ENCODE measurements at regions not wholly inside any gene's neighbourhood (a gene's known extent, or its start where the extent isn't known, plus 50 kb on each side); places are given as distances from the start of the nearest gene placed in this dataset.
"Not testable (repeated sequence)": the region's sequence is repeated elsewhere in the genome, so short reads cannot be mapped to it uniquely, and the experiment has no call there.

- no peaks in the 10 kb centered on the region for H3K4me1 Mint-ChIP-seq (ENCODE audit: low read depth)
- H3K4me3 Mint-ChIP-seq, result no peak overlapping the region
- H3K27ac Mint-ChIP-seq, result no peak overlapping the region
These were observed 317.5 kb upstream of the CDH18 start for GRCh38 chr5:20305463-20305862.

GRCh38 chr5:20304570-20304969 is 316.6 kb upstream of the CDH18 start:
- peaks cover 44% of the 10 kb centered on the region for H3K9me3 Mint-ChIP-seq
- H3K27me3 Mint-ChIP-seq (ENCODE audit: low read depth); H3K36me3 Mint-ChIP-seq (ENCODE audit: low read depth); DNase-seq (ENCODE audit: low spot score); H3K4me1 Mint-ChIP-seq (ENCODE audit: low read depth); H3K4me3 Mint-ChIP-seq; H3K27ac Mint-ChIP-seq: not testable (repeated sequence)

More at GRCh38 chr5:20305463-20305862, 317.5 kb upstream of the CDH18 start:
- no peak for DNase-seq (ENCODE audit: low spot score)
- Mint-ChIP-seq H3K9me3 (peaks cover 42% of the 10 kb centered on the region), H3K27me3 (ENCODE audit: low read depth) (no peaks in the 10 kb centered on the region), H3K36me3 (ENCODE audit: low read depth) (no peaks in the 10 kb centered on the region)

DNA sequence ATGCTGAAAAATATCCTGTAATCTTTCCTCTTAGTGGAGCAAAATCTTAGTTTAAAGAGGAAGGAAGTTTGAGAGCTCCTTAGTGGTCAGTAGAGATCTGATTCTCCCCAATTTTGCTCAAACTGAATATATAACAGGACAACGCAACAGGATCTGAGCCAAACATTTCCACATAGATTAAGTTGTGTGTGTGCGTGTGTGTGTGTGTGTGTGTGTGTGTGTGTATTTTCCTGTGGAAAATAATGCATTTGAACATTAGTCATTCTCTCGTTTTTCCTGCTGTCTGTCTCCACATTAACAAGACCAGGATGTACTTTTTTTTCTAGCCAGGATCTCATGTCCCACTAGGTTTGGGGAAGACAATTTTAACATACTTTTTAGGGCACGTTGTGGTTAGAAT is 312.1 kb upstream of the CDH18 start:
- Mint-ChIP-seq H3K36me3 (ENCODE audit: low read depth) (no peaks in the 10 kb centered on the region), H3K4me1 (ENCODE audit: low read depth) (no peaks in the 10 kb centered on the region), H3K9me3 (peaks cover 49% of the 10 kb centered on the region), H3K4me3 (no peak overlapping the region), H3K27ac (no peak overlapping the region), H3K27me3 (ENCODE audit: low read depth) (no peaks in the 10 kb centered on the region)
- DNase-seq (ENCODE audit: low spot score), result no peak

DNA sequence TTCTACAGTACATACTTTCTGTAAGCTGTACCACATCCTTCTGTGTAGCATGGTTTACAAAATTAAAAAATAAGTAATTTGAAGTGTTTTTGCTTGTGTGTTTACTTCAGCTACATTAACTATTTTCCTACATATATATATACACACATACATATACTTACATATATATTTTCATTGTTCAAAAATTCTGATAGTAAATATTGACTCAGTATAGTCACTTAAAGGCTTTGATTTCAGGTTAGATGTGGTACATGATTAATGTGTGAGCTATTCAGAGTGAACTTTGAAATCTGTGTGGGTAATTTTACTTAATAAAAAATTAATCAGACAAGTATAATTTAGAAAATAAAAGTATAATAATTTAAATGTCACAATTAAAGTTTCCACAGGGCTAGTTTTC is 306.7 kb upstream of the CDH18 start:
- Mint-ChIP-seq H3K9me3 (peaks cover 32% of the 10 kb centered on the region), H3K27me3 (ENCODE audit: low read depth) (no peaks in the 10 kb centered on the region)

DNA sequence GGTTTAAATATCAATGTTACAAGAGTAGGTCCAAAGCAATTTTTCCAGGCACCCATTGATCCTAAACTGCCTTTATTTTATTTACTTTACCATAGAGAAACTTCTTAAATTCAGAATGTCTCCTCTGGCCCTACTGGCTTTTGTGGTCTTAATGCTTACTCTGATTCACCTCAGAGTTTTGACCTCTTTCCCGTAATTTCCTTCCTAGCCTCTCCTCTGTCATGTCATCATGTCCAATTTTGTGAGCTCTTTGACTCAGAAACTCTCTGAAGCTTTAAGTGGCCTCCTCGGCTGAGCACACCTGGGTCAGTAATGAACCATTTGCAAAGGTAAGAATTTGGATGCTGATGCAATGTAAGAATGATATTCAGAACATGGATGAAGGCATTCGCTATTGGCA is 303.8 kb upstream of the CDH18 start:
- H3K4me1 Mint-ChIP-seq (ENCODE audit: low read depth), result no peaks in the 10 kb centered on the region
- DNase-seq (ENCODE audit: low spot score), result no peak
- H3K27ac Mint-ChIP-seq, result no peak overlapping the region
- no peaks in the 10 kb centered on the region for H3K36me3 Mint-ChIP-seq (ENCODE audit: low read depth)
- peaks cover 20% of the 10 kb centered on the region for H3K9me3 Mint-ChIP-seq
- no peak overlapping the region for H3K4me3 Mint-ChIP-seq
- no peaks in the 10 kb centered on the region for H3K27me3 Mint-ChIP-seq (ENCODE audit: low read depth)

More for the DNA sequence above, 306.7 kb upstream of the CDH18 start:
- no peaks in the 10 kb centered on the region for H3K4me1 Mint-ChIP-seq (ENCODE audit: low read depth)
- H3K27ac Mint-ChIP-seq, result no peak overlapping the region
- no peak for DNase-seq (ENCODE audit: low spot score)
- H3K36me3 Mint-ChIP-seq (ENCODE audit: low read depth), result no peaks in the 10 kb centered on the region
- H3K4me3 Mint-ChIP-seq, result no peak overlapping the region

GRCh38 chr5:20287640-20288039 is 299.6 kb upstream of the CDH18 start:
- no peaks in the 10 kb centered on the region for H3K36me3 Mint-ChIP-seq (ENCODE audit: low read depth)
- H3K4me3 Mint-ChIP-seq, result no peak overlapping the region
- no peak for DNase-seq (ENCODE audit: low spot score)
- no peak overlapping the region for H3K27ac Mint-ChIP-seq
- peaks cover 24% of the 10 kb centered on the region for H3K9me3 Mint-ChIP-seq
- H3K4me1 Mint-ChIP-seq (ENCODE audit: low read depth), result no peaks in the 10 kb centered on the region
- no peaks in the 10 kb centered on the region for H3K27me3 Mint-ChIP-seq (ENCODE audit: low read depth)

DNA sequence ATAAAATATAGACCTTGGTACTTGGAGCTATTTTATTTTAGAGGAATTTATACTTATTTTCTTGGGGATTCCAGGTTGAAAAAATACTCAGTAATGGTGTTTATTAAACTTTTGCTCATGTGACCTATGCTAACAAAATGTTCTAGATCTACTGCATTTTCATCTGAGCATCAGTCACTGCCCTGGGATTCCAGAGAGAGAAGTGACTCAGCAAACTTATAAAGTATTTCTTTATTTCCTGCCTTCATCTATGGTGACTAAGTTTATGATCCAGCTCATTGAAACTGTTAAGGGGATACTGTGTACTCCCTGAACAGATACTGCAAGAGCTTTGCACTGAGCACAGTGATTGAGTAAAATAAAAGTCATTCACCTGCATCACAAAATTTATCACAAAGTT is 298.5 kb upstream of the CDH18 start:
- Mint-ChIP-seq H3K4me3 (no peak overlapping the region), H3K27me3 (ENCODE audit: low read depth) (no peaks in the 10 kb centered on the region), H3K9me3 (peaks cover 25% of the 10 kb centered on the region), H3K4me1 (ENCODE audit: low read depth) (no peaks in the 10 kb centered on the region), H3K36me3 (ENCODE audit: low read depth) (no peaks in the 10 kb centered on the region), H3K27ac (no peak overlapping the region)
- DNase-seq (ENCODE audit: low spot score), result no peak

DNA sequence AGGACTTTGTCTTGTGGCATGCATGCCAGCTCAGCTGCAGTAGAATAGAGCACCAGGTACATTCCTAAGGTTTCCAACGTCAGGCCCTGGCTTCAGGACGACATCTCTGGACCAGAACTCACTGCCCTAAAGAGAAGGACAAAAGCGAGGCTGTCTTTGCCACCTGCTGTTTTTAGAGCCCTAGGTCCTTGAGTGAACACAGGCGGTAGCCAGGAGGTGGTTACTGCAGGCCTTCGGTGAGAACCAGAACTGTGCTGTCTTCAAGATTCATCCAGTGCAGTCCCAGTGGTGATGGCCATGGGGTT is 288.9 kb upstream of the CDH18 start:
- H3K4me1 Mint-ChIP-seq (ENCODE audit: low read depth), result no peaks in the 10 kb centered on the region
- H3K4me3 Mint-ChIP-seq, result no peak overlapping the region
- H3K27me3 Mint-ChIP-seq (ENCODE audit: low read depth), result no peaks in the 10 kb centered on the region
- no peak for DNase-seq (ENCODE audit: low spot score)
- no peak overlapping the region for H3K27ac Mint-ChIP-seq
- H3K36me3 Mint-ChIP-seq (ENCODE audit: low read depth), result no peaks in the 10 kb centered on the region
- peaks cover 32% of the 10 kb centered on the region for H3K9me3 Mint-ChIP-seq

DNA sequence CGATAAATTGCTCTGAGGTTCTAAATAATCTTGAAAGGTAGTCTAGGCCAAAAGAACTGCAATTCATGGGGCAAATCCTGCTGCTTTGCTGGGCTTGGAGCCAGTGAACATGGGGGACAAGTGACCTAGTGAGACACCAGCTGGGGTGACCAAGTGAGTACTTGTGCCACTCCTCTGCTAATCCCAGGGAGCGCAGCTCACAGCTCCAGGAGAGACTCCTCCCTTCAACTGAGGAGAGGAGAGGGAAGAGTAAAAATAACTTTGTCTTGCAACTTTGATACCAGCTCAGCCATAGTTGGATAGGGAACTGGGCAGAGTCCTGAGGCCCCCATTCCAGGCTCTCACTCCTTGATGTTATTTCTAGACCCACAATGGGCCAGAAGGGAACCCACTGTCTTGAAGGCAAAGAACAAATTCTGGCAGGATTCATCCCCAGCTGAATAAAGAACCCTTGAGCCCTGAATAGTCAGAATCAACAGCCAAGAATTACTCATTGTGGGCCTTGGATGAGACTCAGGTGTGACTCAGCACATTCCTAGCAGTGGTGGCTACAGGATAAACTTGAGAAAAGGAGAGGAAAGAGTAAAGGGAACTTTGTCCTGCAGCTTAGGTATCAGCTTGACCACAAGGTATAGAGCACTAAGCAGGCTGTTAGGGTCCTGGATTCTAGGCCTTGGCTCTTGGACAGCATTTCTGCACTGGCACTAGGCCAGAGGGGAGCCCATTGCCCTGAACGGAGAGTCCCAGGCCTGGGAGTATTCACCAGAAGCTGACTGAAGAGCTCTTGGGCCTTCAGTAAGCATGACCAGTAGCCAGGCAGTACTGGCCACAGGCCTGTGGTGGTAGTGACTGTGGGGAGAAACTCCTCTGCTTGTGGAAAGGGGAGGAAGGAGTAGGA is 288.3 kb upstream of the CDH18 start:
- Mint-ChIP-seq H3K27me3 (ENCODE audit: low read depth) (no peaks in the 10 kb centered on the region), H3K4me1 (ENCODE audit: low read depth) (no peaks in the 10 kb centered on the region), H3K4me3 (no peak overlapping the region), H3K36me3 (ENCODE audit: low read depth) (no peaks in the 10 kb centered on the region), H3K27ac (no peak overlapping the region), H3K9me3 (peaks cover 38% of the 10 kb centered on the region)
- DNase-seq (ENCODE audit: low spot score), result no peak

DNA sequence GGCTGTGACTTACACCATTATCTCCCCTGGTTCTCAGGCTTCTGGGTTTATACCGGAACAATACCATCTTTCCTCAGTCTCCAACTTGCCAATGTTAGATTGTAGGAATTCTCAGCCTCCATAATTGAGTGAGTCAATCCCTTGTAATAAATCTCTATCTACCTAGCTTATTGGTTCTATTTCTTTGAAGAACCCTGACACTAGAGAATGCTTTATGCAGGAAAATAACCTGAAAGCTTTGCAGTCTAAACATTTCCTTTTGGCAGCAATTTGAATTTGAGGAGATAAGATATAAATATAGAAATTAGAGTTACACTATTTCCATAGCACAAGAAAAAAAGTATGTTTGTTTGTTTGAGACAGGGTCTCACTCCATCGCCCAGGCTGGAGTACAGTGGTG is 278.1 kb upstream of the CDH18 start:
- Mint-ChIP-seq H3K4me1 (ENCODE audit: low read depth) (no peaks in the 10 kb centered on the region), H3K4me3 (no peak overlapping the region), H3K27me3 (ENCODE audit: low read depth) (no peaks in the 10 kb centered on the region), H3K9me3 (peaks cover 45% of the 10 kb centered on the region), H3K36me3 (ENCODE audit: low read depth) (no peaks in the 10 kb centered on the region), H3K27ac (no peak overlapping the region)
- no peak for DNase-seq (ENCODE audit: low spot score)

GRCh38 chr5:20262896-20263295 is 274.9 kb upstream of the CDH18 start:
- no peak overlapping the region for H3K27ac Mint-ChIP-seq

GRCh38 chr5:20254748-20255147 is 266.7 kb upstream of the CDH18 start:
- Mint-ChIP-seq H3K9me3 (peaks cover 42% of the 10 kb centered on the region), H3K27ac (no peak overlapping the region), H3K4me1 (ENCODE audit: low read depth) (no peaks in the 10 kb centered on the region), H3K27me3 (ENCODE audit: low read depth) (no peaks in the 10 kb centered on the region), H3K4me3 (no peak overlapping the region), H3K36me3 (ENCODE audit: low read depth) (no peaks in the 10 kb centered on the region)
- no peak for DNase-seq (ENCODE audit: low spot score)

More at GRCh38 chr5:20262896-20263295, 274.9 kb upstream of the CDH18 start:
- no peak overlapping the region for H3K4me3 Mint-ChIP-seq
- no peak for DNase-seq (ENCODE audit: low spot score)
- peaks cover 30% of the 10 kb centered on the region for H3K9me3 Mint-ChIP-seq
- H3K36me3 Mint-ChIP-seq (ENCODE audit: low read depth), result no peaks in the 10 kb centered on the region
- H3K4me1 Mint-ChIP-seq (ENCODE audit: low read depth), result no peaks in the 10 kb centered on the region
- no peaks in the 10 kb centered on the region for H3K27me3 Mint-ChIP-seq (ENCODE audit: low read depth)

- no peak overlapping the region for H3K27ac Mint-ChIP-seq
- no peaks in the 10 kb centered on the region for H3K36me3 Mint-ChIP-seq (ENCODE audit: low read depth)
- H3K4me3 Mint-ChIP-seq, result no peak overlapping the region
- H3K4me1 Mint-ChIP-seq (ENCODE audit: low read depth), result no peaks in the 10 kb centered on the region
- no peaks in the 10 kb centered on the region for H3K27me3 Mint-ChIP-seq (ENCODE audit: low read depth)
- H3K9me3 Mint-ChIP-seq, result peaks cover 26% of the 10 kb centered on the region
- DNase-seq (ENCODE audit: low spot score), result no peak
These were observed 260.1 kb upstream of the CDH18 start for GRCh38 chr5:20248118-20248517.

- Mint-ChIP-seq H3K4me3 (no peak overlapping the region), H3K9me3 (peaks cover 20% of the 10 kb centered on the region), H3K4me1 (ENCODE audit: low read depth) (no peaks in the 10 kb centered on the region), H3K27ac (no peak overlapping the region), H3K36me3 (ENCODE audit: low read depth) (no peaks in the 10 kb centered on the region), H3K27me3 (ENCODE audit: low read depth) (no peaks in the 10 kb centered on the region)
- DNase-seq (ENCODE audit: low spot score), result no peak
These were observed 257.5 kb upstream of the CDH18 start for GRCh38 chr5:20245432-20245974.

GRCh38 chr5:20241351-20241750 is 253.4 kb upstream of the CDH18 start:
- no peak for DNase-seq (ENCODE audit: low spot score)
- Mint-ChIP-seq H3K4me1 (ENCODE audit: low read depth) (no peaks in the 10 kb centered on the region), H3K27ac (no peak overlapping the region), H3K9me3 (peaks cover 17% of the 10 kb centered on the region), H3K36me3 (ENCODE audit: low read depth) (no peaks in the 10 kb centered on the region), H3K4me3 (no peak overlapping the region), H3K27me3 (ENCODE audit: low read depth) (no peaks in the 10 kb centered on the region)

Data from T-helper 2 cell treated with Interferon-gamma antibody and Interleukin-4, amounts not matched to agents 5 μg/mL and 100 μg/mL, for 36 hours (primary cell).